ENCODE measurements at regions not wholly inside any gene's neighbourhood (a gene's known extent, or its start where the extent isn't known, plus 50 kb on each side); places are given as distances from the start of the nearest gene placed in this dataset.
"Not testable (repeated sequence)": the region's sequence is repeated elsewhere in the genome, so short reads cannot be mapped to it uniquely, and the experiment has no call there.

DNA sequence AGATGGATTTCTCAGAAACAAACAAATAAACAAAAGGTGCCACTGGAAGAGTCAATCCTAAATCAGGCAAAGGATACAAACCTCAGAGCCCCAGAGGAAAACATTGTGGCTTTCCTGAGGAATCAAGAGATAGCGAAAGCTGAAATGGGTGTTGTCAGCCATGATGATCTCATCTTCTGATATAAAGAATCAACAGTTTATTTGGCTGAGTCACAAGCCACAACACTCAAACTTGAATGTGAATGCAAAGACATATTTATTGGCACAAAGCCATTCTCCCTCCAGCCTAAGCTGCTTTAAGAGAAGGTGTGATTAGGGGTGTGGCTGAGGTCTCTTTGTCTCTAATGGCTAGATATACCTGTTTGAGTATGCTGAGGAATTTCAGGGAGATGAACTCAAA is 73.3 kb upstream of the NREP start:
- peak; percentile 32 for DNase-seq (ENCODE audit: low read depth)

DNA sequence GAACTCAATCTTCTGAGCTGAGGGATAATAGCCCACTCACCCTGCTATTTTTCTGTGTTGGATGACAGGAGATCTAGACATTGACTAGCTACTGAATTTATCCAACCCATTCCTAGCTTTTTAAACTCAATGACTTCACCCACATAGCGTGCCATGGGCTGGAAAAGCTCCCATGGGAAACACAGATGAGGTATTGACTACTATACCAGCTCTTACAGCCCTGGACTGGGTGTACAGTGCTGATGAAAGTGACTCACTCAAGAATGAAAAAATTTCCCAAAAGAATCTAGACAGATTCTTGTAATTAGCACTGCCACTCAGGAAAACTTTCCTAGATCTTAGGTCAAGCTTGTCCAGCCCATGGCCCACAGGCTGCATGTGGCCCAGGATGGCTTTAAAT is 72.7 kb upstream of the NREP start:
- peak; percentile 74 for DNase-seq (ENCODE audit: low read depth)

DNA sequence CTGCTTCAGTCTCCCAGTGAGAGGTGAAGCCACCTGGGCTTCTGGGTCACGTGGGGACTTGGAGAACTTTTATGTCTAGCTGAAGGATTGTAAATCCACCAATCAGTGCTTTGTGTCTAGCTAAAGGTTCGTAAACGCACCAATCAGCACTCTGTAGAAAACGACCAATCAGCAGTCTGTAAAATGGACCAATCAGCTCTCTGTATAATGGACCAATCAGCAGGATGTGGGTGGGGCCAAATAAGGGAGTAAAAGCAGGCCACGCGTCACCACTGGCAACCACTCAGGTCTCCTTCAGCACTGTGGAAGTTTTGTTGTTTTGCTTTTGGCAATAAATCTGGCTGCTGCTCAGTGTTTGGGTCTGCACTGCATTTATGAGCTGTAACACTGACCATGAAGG is 69.1 kb upstream of the NREP start:
- DNase-seq (ENCODE audit: low read depth) = no peak

DNA sequence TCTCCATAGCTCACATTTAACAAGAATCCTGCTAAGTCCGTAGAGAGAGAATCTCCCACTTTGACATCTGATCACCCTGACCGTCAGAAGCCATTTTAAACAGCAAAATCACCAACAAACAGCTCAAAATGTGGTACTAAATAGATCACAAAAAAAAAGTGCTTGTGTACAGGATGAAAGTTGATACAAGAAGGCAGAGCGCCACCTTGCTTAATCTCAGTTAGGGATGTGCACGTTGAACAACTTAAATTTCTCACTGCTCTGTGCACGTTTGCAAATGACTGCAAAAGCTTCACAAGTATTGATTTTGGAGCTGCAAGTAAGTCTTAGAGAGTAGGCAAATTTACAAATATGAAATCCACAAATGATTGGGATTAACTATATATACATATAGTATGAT is 63.1 kb upstream of the NREP start:
- DNase-seq (ENCODE audit: low read depth) = no peak

DNA sequence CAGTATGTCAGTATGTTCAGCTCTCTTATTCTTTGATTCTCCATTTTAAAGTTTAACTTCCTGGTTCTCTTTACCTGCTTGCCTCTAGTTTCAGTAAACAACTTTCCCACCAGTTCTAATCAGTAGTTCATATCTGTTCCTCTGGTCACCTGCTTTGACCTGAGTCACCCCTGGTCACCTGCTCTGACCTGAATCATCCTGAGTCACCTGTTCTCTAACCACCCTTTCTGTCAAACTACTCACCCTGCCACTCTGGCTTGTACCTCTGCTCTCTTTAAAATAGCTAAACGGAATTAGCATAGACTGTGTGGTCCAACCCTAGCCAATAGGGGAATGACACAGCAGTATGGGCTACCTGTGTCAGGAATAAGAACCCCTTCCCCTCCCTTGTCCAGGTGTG is 62.0 kb upstream of the NREP start:
- not testable (repeated sequence) for DNase-seq (ENCODE audit: low read depth)

DNA sequence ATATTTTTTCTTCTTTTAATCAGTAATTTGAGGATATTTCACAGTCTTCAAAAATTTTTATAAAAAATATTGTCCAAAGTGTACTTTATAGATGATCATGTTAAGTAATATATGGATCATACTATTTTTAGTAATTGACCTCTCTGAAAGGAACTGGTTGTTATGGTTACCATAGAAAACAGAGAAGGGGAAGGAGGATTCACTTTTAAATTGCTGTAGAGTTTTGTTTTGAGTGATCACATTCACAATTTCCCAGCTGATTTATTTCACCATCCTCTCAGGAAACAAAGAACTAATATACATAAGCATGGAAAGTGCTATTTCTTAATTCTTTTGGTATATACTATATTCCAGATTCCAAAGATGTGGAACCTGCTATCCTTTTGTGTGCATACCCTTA is 56.5 kb upstream of the NREP start:
- DNase-seq (ENCODE audit: low read depth) = no peak

DNA sequence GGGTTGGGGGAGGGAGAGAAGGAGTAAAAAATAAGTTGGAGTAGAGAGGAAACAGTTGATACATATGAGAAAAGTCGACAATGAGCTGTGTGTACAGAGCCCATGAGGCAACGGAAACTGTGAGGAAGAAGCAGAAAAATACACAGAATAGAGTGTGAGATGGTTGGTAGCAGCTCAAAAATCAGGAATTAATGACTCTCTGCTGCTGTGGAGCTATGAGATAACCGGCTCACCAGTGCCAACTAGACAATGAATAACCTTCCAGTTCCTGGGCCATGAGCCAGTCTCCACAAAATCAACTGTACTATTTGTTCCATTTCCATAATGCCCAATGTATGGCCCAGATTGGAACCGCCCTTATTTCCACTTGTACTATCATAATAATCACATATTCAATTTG is 53.1 kb upstream of the NREP start:
- DNase-seq (ENCODE audit: low read depth) = no peak

Data from myocyte (in vitro differentiated cells).